OCI-LY3 (cell line): ENCODE measurements at regions not wholly inside any gene's neighbourhood (a gene's known extent, or its start where the extent isn't known, plus 50 kb on each side); places are given as distances from the start of the nearest gene placed in this dataset.

Source experiments
- H2AFZ ChIP-seq: fragments of 200-600, 300-600 bp; shearing (Covaris generic); 2 replicates; pipeline ENCODE4 v1.6.0; 2014; ENCODE audit warnings: antibody characterized with exemption, low read depth, low read length
- H3K27ac ChIP-seq: fragments of 200-600, 300-600 bp; sonication (generic); 2 replicates; pipeline ENCODE4 v1.5.1; 2014; ENCODE audit warnings: mild to moderate bottlenecking, low read length, moderate library complexity, mixed read lengths
- H3K27me3 ChIP-seq: fragments of 200-600, 300-600 bp; sonication (generic); 2 replicates; pipeline ENCODE4 v1.6.1; 2014; ENCODE audit warnings: low read depth, low read length, mixed read lengths
- H3K36me3 ChIP-seq: fragments of 200-600, 300-600 bp; sonication (generic); replicated peaks from 2 replicates; pipeline ENCODE3; 2014; ENCODE audit warnings: low read depth, low read length, mixed read lengths
- H3K4me1 ChIP-seq: fragments of 300-600, 200-600 bp; sonication (generic); 2 replicates; pipeline ENCODE4 v1.6.1; 2014; ENCODE audit warnings: low read length, mixed read lengths
- H3K4me2 ChIP-seq: fragments of 200-600, 300-600 bp; sonication (generic); 2 replicates; pipeline ENCODE4 v1.6.1; 2014; ENCODE audit warnings: low read length, mixed read lengths
- H3K4me3 ChIP-seq: fragments of 300-600, 200-600 bp; sonication (generic); 2 replicates; pipeline ENCODE4 v1.5.1; 2014; ENCODE audit warnings: antibody characterized with exemption, mild to moderate bottlenecking, low read length, moderate library complexity
- H3K79me2 ChIP-seq: fragments of 300-600, 200-600 bp; shearing (Covaris generic); 2 replicates; pipeline ENCODE4 v1.6.1; 2014; ENCODE audit warnings: mild to moderate bottlenecking, low read length, mixed read lengths
- H3K9ac ChIP-seq: fragments of 300-600, 200-600 bp; shearing (Covaris generic); 2 replicates; pipeline ENCODE4 v1.6.0; 2014; ENCODE audit warnings: mild to moderate bottlenecking, low read length, moderate library complexity
- H3K9me3 ChIP-seq: fragments of 200-600, 300-600 bp; shearing (Covaris generic); 2 replicates; pipeline ENCODE4 v1.6.1; 2014; ENCODE audit warnings: low read length, mixed read lengths; ENCODE audit not compliant: insufficient read depth
- H4K20me1 ChIP-seq: fragments of 200-600, 300-600 bp; sonication (generic); 2 replicates; pipeline ENCODE4 v1.6.1; 2016; ENCODE audit warnings: low read length, mixed read lengths; ENCODE audit not compliant: insufficient read depth
- EZH2phosphoT487 ChIP-seq: fragments of 200-600 bp; shearing (Covaris generic); IDR thresholded peaks from 2 replicates; pipeline ENCODE4 v1.6.1; 2018; ENCODE audit warnings: antibody characterized with exemption, mixed run types, low read depth
- TF ChIP-seq, protein P1 (sequence below): fragments of 200-600, 300-600 bp; sonication (generic); IDR thresholded peaks from 2 replicates; pipeline ENCODE4 v1.5.1; 2014; ENCODE audit warnings: antibody characterized with exemption, low read length, low read depth

DNA sequence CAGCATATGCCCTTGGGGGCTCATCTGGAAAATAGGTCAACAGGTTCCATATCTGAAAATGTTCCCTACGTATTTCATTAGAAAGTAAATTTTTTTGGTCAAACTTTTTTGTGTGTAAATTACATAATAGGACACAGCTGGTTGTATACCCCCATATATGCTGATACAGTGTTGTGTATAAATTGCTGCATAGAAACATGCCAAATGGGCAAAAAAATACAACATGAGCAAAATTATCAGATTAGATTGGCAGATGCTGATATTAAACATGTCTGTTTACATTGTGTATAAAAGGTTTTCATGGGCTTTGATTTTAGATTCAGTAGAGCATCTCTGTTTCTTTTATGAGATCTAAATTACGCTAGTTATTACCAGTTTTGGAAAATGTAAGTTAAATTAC, 2223.0 kb downstream of the MAT2B start:
- H4K20me1 ChIP-seq = no peaks in the 10 kb centered on the region
- H3K27me3 ChIP-seq = no peaks in the 10 kb centered on the region
- no peaks in the 10 kb centered on the region for H3K79me2 ChIP-seq
- no peak overlapping the region for H3K4me2 ChIP-seq
- no peak overlapping the region for H3K4me3 ChIP-seq
- no peaks in the 10 kb centered on the region for H3K4me1 ChIP-seq
- TF ChIP-seq, protein P1, sequence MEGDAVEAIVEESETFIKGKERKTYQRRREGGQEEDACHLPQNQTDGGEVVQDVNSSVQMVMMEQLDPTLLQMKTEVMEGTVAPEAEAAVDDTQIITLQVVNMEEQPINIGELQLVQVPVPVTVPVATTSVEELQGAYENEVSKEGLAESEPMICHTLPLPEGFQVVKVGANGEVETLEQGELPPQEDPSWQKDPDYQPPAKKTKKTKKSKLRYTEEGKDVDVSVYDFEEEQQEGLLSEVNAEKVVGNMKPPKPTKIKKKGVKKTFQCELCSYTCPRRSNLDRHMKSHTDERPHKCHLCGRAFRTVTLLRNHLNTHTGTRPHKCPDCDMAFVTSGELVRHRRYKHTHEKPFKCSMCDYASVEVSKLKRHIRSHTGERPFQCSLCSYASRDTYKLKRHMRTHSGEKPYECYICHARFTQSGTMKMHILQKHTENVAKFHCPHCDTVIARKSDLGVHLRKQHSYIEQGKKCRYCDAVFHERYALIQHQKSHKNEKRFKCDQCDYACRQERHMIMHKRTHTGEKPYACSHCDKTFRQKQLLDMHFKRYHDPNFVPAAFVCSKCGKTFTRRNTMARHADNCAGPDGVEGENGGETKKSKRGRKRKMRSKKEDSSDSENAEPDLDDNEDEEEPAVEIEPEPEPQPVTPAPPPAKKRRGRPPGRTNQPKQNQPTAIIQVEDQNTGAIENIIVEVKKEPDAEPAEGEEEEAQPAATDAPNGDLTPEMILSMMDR = no peak
- no peak for TF ChIP-seq EZH2phosphoT487
- no peak overlapping the region for H3K27ac ChIP-seq
- no peaks in the 10 kb centered on the region for H3K9me3 ChIP-seq
- no peak overlapping the region for H3K9ac ChIP-seq
- H3K36me3 ChIP-seq = no peaks in the 10 kb centered on the region
- H2AFZ ChIP-seq = no peak overlapping the region

DNA sequence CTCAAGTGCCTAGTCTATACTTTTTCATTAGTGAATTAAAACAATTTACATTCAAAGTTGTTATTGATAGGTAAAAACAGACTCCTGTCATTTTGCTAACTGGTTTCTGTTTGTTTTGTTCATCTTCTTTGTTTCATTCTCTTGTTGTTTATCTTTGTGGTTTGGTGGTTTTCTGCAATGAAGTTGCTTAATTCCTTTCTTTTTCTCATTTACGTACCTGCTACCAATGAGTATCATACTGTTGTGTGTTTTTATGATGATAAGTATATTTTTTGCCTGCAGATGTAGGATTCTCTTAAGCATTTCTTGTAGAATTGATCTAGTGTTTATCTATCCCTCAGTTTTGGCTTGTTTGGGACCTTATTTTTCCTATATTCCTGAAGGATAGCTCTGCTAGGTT, 2230.0 kb downstream of the MAT2B start:
- H3K36me3 ChIP-seq = no peaks in the 10 kb centered on the region
- no peaks in the 10 kb centered on the region for H3K79me2 ChIP-seq
- no peak overlapping the region for H3K27ac ChIP-seq
- H2AFZ ChIP-seq = no peak overlapping the region
- H3K27me3 ChIP-seq = no peaks in the 10 kb centered on the region
- no peaks in the 10 kb centered on the region for H4K20me1 ChIP-seq
- no peak overlapping the region for H3K4me2 ChIP-seq
- H3K9me3 ChIP-seq = no peaks in the 10 kb centered on the region
- no peak overlapping the region for H3K4me3 ChIP-seq
- no peaks in the 10 kb centered on the region for H3K4me1 ChIP-seq
- H3K9ac ChIP-seq = no peak overlapping the region
- TF ChIP-seq EZH2phosphoT487 = no peak
- TF ChIP-seq, protein P1 = no peak

DNA sequence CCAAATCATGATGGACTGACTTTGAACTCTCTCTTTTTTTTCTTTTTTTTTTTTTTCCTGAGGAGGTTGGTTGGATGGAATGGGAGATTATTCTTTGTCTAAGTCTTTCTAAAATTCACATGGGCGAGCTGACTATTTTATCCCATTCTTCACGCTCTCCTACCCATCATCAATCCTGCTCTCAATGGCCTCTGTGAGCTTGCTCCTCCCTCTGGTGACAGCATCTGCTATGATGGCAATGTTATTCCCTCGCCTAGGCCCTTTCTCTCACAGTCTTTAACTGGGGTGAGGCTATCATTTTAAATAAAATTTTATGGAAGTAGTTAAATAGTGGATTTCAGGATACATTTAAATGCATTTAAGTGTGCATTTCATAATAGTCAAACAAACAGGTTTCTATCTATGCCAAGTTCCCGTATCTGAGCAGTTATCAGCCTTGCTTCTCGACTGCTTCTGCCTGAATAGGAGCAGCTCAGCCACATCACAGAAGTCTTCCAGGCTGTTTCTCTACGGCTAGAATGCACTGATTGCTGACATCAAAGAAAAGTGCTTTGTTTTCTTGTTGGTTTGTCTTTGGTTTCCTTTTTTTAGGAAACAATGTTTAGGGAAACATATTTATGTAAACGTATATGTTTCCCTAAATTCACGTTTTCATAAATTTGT, 2233.8 kb downstream of the MAT2B start:
- TF ChIP-seq, protein P1 = no peak
- no peak for TF ChIP-seq EZH2phosphoT487
- H3K4me3 ChIP-seq = no peak overlapping the region
- H3K4me2 ChIP-seq = no peak overlapping the region
- H3K79me2 ChIP-seq = no peaks in the 10 kb centered on the region
- H3K27ac ChIP-seq = no peak overlapping the region
- H3K36me3 ChIP-seq = no peaks in the 10 kb centered on the region
- no peaks in the 10 kb centered on the region for H3K9me3 ChIP-seq
- H3K4me1 ChIP-seq = no peaks in the 10 kb centered on the region
- H2AFZ ChIP-seq = no peak overlapping the region
- no peak overlapping the region for H3K9ac ChIP-seq
- H3K27me3 ChIP-seq = no peaks in the 10 kb centered on the region
- H4K20me1 ChIP-seq = no peaks in the 10 kb centered on the region

DNA sequence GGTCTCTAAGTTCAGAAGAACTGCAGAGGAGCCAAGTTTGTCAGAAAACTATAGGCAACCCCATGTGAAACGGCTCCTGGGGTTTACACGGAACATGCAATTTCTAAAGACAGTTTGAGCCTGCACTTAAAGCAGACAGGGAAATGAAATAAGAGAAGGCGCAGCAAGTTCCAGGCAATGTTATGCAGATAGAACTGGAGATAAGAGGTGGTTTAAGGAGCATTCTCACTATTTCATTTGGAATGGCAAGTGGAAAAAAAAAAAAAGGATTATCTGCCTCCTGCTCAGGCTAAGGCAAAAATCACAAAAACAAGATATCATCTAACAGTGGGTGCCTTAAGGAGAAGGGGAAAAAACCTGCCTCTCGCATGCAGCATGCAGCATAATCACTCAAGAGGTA, 2252.4 kb downstream of the MAT2B start:
- no peaks in the 10 kb centered on the region for H3K79me2 ChIP-seq
- no peak for TF ChIP-seq EZH2phosphoT487
- TF ChIP-seq, protein P1 = no peak
- no peak overlapping the region for H3K9ac ChIP-seq
- H3K4me3 ChIP-seq = no peak overlapping the region
- no peaks in the 10 kb centered on the region for H3K27me3 ChIP-seq
- H3K27ac ChIP-seq = no peak overlapping the region
- H4K20me1 ChIP-seq = no peaks in the 10 kb centered on the region
- no peaks in the 10 kb centered on the region for H3K36me3 ChIP-seq
- no peak overlapping the region for H3K4me2 ChIP-seq
- no peak overlapping the region for H2AFZ ChIP-seq
- no peaks in the 10 kb centered on the region for H3K4me1 ChIP-seq
- H3K9me3 ChIP-seq = no peaks in the 10 kb centered on the region
